Hepatocyte (in vitro differentiated cells): ENCODE measurements at regions not wholly inside any gene's neighbourhood (a gene's known extent, or its start where the extent isn't known, plus 50 kb on each side); places are given as distances from the start of the nearest gene placed in this dataset.
A peak's percentile ranks its signal among the peaks of the same experiment; 100 is the strongest.
"Not testable (repeated sequence)": the region's sequence is repeated elsewhere in the genome, so short reads cannot be mapped to it uniquely, and the experiment has no call there.

Source experiments
- DNase-seq: peaks from one replicate; pipeline ENCODE4 v3.0.0-alpha.2; 2016; ENCODE audit warnings: low spot score
- H2AFZ ChIP-seq: fragments of 200-600 bp; sonication (generic); 2 replicates; pipeline ENCODE4 v1.6.0; 2016; ENCODE audit warnings: antibody characterized with exemption, mild to moderate bottlenecking
- H3K27ac ChIP-seq: fragments of 200-600 bp; sonication (generic); 2 replicates; pipeline ENCODE4 v1.5.1; 2016; ENCODE audit warnings: mild to moderate bottlenecking
- H3K27me3 ChIP-seq: fragments of 200-600 bp; sonication (generic); 2 replicates; pipeline ENCODE4 v1.6.1; 2016
- H3K36me3 ChIP-seq: fragments of 200-600 bp; sonication (generic); replicated peaks from 2 replicates; pipeline ENCODE4 v1.5.1; 2016; ENCODE audit warnings: low read depth; ENCODE audit not compliant: insufficient read depth
- H3K4me1 ChIP-seq: fragments of 200-600 bp; sonication (generic); 2 replicates; pipeline ENCODE4 v1.5.1; 2016; ENCODE audit warnings: mild to moderate bottlenecking, moderate library complexity; ENCODE audit not compliant: insufficient read depth
- H3K4me2 ChIP-seq: fragments of 200-600 bp; sonication (generic); 2 replicates; pipeline ENCODE4 v1.6.0; 2016
- H3K4me3 ChIP-seq: fragments of 200-600 bp; sonication (generic); 2 replicates; pipeline ENCODE4 v1.5.1; 2016; ENCODE audit warnings: mild to moderate bottlenecking
- H3K79me2 ChIP-seq: fragments of 200-600 bp; sonication (generic); 2 replicates; pipeline ENCODE4 v1.6.0; 2017; ENCODE audit warnings: mild to moderate bottlenecking
- H3K9me2 ChIP-seq: fragments of 200-600 bp; sonication (generic); replicated peaks from 2 replicates; pipeline ENCODE4 v1.6.0; 2017; ENCODE audit warnings: mild to moderate bottlenecking; ENCODE audit not compliant: insufficient read depth
- H3K9me3 ChIP-seq: fragments of 200-600 bp; sonication (generic); 2 replicates; pipeline ENCODE4 v1.5.1; 2016; ENCODE audit warnings: low read depth, mild to moderate bottlenecking
- H4K20me1 ChIP-seq: fragments of 200-600 bp; sonication (generic); 2 replicates; pipeline ENCODE4 v1.6.0; 2016; ENCODE audit warnings: mild to moderate bottlenecking; ENCODE audit not compliant: insufficient read depth, poor library complexity, severe bottlenecking
- CTCF ChIP-seq: fragments of 200-600 bp; sonication (generic); IDR thresholded peaks from 2 replicates; pipeline ENCODE4 v1.5.1; 2016; ENCODE audit warnings: antibody characterized with exemption, mild to moderate bottlenecking; ENCODE audit not compliant: poor library complexity
- EZH2 ChIP-seq: fragments of 200-600 bp; sonication (generic); IDR thresholded peaks from 2 replicates; pipeline ENCODE4 v1.6.1; 2016; ENCODE audit warnings: antibody characterized with exemption, mild to moderate bottlenecking, borderline replicate concordance
- EZH2phosphoT487 ChIP-seq: fragments of 200-600 bp; sonication (generic); IDR thresholded peaks from one replicate; pipeline ENCODE4 v1.6.1; 2018; ENCODE audit warnings: antibody characterized with exemption, mild to moderate bottlenecking, low read depth, moderate library complexity; ENCODE audit not compliant: unreplicated experiment, severe bottlenecking
- WGBS: methylation state at CpG from one replicate; pipeline ENCODE4 v1.1.6; 2016; ENCODE audit warnings: low lambda C conversion rate; ENCODE audit errors: missing lambda C conversion rate; 5-methylcytosine and 5-hydroxymethylcytosine counted together

GRCh38 chr7:67496589-67496988 lies 500.0 kb downstream of the TYW1 start:
- Histone ChIP-seq H3K9me3 (no peaks in the 10 kb centered on the region), H3K27ac (no peak overlapping the region), H4K20me1 (no peaks in the 10 kb centered on the region), H3K4me1 (no peaks in the 10 kb centered on the region), H2AFZ (peak overlapping the region; percentile 17), H3K4me2 (peak overlapping the region; percentile 31), H3K27me3 (no peaks in the 10 kb centered on the region), H3K9me2 (no peaks in the 10 kb centered on the region), H3K36me3 (no peaks in the 10 kb centered on the region), H3K79me2 (no peaks in the 10 kb centered on the region), H3K4me3 (no peak overlapping the region)
- TF ChIP-seq CTCF = no peak
- no peak for TF ChIP-seq EZH2phosphoT487
- TF ChIP-seq EZH2 = no peak
- no peak for DNase-seq
- WGBS = 57% methylated on average over 7 of the region's 7 CpGs

- not testable (repeated sequence) for H3K4me3 ChIP-seq, H3K27ac ChIP-seq, H3K9me2 ChIP-seq, H3K4me1 ChIP-seq, H3K4me2 ChIP-seq, H3K27me3 ChIP-seq, H3K36me3 ChIP-seq, H3K79me2 ChIP-seq, H3K9me3 ChIP-seq, DNase-seq, H4K20me1 ChIP-seq, H2AFZ ChIP-seq
- 90% methylated on average over 3 of the region's 3 CpGs for WGBS
Measured at GRCh38 chr7:67497914-67498313, 501.3 kb downstream of the TYW1 start.

- TF ChIP-seq EZH2 (no peak), EZH2phosphoT487 (no peak), CTCF (no peak)
- no peak overlapping the region for H3K4me2 ChIP-seq
- no peaks in the 10 kb centered on the region for H3K9me3 ChIP-seq
- no peak overlapping the region for H3K27ac ChIP-seq
- no peak overlapping the region for H2AFZ ChIP-seq
- no peak overlapping the region for H3K4me3 ChIP-seq
- no peaks in the 10 kb centered on the region for H3K79me2 ChIP-seq
- H4K20me1 ChIP-seq = no peaks in the 10 kb centered on the region
- no peaks in the 10 kb centered on the region for H3K9me2 ChIP-seq
- whole genome bisulfite sequencing = 64% methylated on average over 3 of the region's 3 CpGs
- H3K4me1 ChIP-seq = no peaks in the 10 kb centered on the region
- no peaks in the 10 kb centered on the region for H3K27me3 ChIP-seq
- no peak for DNase-seq
- no peaks in the 10 kb centered on the region for H3K36me3 ChIP-seq
Measured at GRCh38 chr7:67502929-67503328, 506.3 kb downstream of the TYW1 start.

- TF ChIP-seq EZH2phosphoT487 (no peak), CTCF (no peak), EZH2 (no peak)
- H3K27me3 ChIP-seq = no peaks in the 10 kb centered on the region
- no peak overlapping the region for H3K4me3 ChIP-seq
- no peaks in the 10 kb centered on the region for H3K9me2 ChIP-seq
- H3K4me1 ChIP-seq = no peaks in the 10 kb centered on the region
- no peaks in the 10 kb centered on the region for H4K20me1 ChIP-seq
- no peak overlapping the region for H2AFZ ChIP-seq
- no peaks in the 10 kb centered on the region for H3K79me2 ChIP-seq
- H3K9me3 ChIP-seq = no peaks in the 10 kb centered on the region
- no peaks in the 10 kb centered on the region for H3K36me3 ChIP-seq
- DNase-seq = no peak
- H3K27ac ChIP-seq = no peak overlapping the region
- no peak overlapping the region for H3K4me2 ChIP-seq
Measured at GRCh38 chr7:67505449-67505848, 508.8 kb downstream of the TYW1 start.
